ENCODE measurements at regions not wholly inside any gene's neighbourhood (a gene's known extent, or its start where the extent isn't known, plus 50 kb on each side); places are given as distances from the start of the nearest gene placed in this dataset.

DNA sequence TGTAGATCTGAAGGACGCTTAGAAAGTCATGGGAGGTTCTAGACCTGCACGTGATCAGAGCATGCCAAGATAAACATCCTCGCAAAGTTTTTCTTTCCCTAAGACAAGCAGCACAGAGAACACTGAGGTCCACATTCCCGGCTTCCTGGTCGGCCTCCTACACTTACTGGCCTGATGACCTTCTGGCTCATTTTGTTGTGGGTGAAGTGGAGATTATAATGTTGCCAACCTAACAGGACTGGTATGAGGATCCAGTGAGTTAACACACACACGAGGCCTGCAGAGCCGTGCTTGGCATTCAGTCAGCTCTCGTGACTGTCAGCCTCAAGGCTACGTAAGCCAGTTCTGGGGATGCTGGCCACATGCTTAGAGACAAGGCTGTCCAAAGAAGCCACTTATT lies 186.0 kb downstream of the TENT4A start:
- H3K23ac ChIP-seq (ENCODE audit: insufficient read length), result no peak overlapping the region
- no peak overlapping the region for H2BK12ac ChIP-seq (ENCODE audit: low read depth, low read length)
- no peak overlapping the region for H2BK5ac ChIP-seq (ENCODE audit: low read depth, low read length)
- no peak overlapping the region for H3K4me3 ChIP-seq (ENCODE audit: extremely low read depth in 1 of 4, insufficient read depth in 2 of 4, low read depth in 3 of 4, low read length in 4 of 4)
- H3K18ac ChIP-seq (ENCODE audit: extremely low read depth, low read length), result no peak overlapping the region
- H2BK20ac ChIP-seq (ENCODE audit: low read length), result no peak overlapping the region
- ChIA-PET POLR2A (ENCODE audit: partially characterized antibody) (no interaction called here), CTCF (ENCODE audit: partially characterized antibody) (interaction anchor here (1.7 kb wide), 1 partner anchor 9 kb away, joined by 3 read pairs; no protein-coding TSS in a partner anchor)
- no peak for DNase-seq (ENCODE audit: low read depth in 1 of 2, low spot score in 2 of 2)
- H2BK15ac ChIP-seq (ENCODE audit: low read length), result no peak overlapping the region
- H3K4me2 ChIP-seq (ENCODE audit: insufficient read depth in 1 of 2, low read depth in 2 of 2, low read length in 2 of 2), result no peak overlapping the region
- H4K5ac ChIP-seq (ENCODE audit: insufficient read length, low read depth, low read length), result no peak overlapping the region
- no peaks in the 10 kb centered on the region for H3K23me2 ChIP-seq (ENCODE audit: low read depth, low read length)
- WGBS, 2 experiments (ENCODE audit: extremely low coverage in 1 of 2, insufficient coverage in 1 of 2, insufficient read length in 1 of 2, insufficient replicate concordance in 2 of 2, low coverage in 1 of 2, low lambda C conversion rate in 2 of 2, missing lambda C conversion rate in 1 of 2), result 84% methylated on average over 9 of the region's 9 CpGs; no CpG with 5 or more reads in 1 of the 2 experiments
- H3K27me3 ChIP-seq (replicated peaks in 1 of 4; ENCODE audit: control insufficient read depth in 3 of 4, extremely low read depth in 1 of 4, insufficient read depth in 3 of 4, low read length in 3 of 4), result no peaks in the 10 kb centered on the region
- no peak for FAIRE-seq
- H4K91ac ChIP-seq (replicated peaks; ENCODE audit: insufficient read length, low read length), result no peak overlapping the region
- H4K20me1 ChIP-seq (replicated peaks in 1 of 2; ENCODE audit: control insufficient read depth in 1 of 2, insufficient read depth in 2 of 2, low read length in 2 of 2), result no peaks in the 10 kb centered on the region
- H3K9ac ChIP-seq (replicated peaks in 1 of 4; ENCODE audit: extremely low read depth in 1 of 4, low read depth in 3 of 4, low read length in 3 of 4), result no peak overlapping the region
- H3K4me1 ChIP-seq (replicated peaks in 1 of 4; ENCODE audit: control insufficient read depth in 3 of 4, insufficient read depth in 4 of 4, low read length in 3 of 4), result no peaks in the 10 kb centered on the region
- no peak overlapping the region for H2BK120ac ChIP-seq (replicated peaks; ENCODE audit: low read depth, low read length)
- H4K8ac ChIP-seq (ENCODE audit: extremely low read depth, insufficient read depth, low read length), result no peak overlapping the region
- H3K56ac ChIP-seq (replicated peaks; ENCODE audit: insufficient read length, low read depth, low read length), result no peak overlapping the region
- H3K14ac ChIP-seq (ENCODE audit: insufficient read length), result no peak overlapping the region
- H3K79me1 ChIP-seq (ENCODE audit: low read depth, low read length), result no peaks in the 10 kb centered on the region
- no peaks in the 10 kb centered on the region for H3K36me3 ChIP-seq (ENCODE audit: control insufficient read depth in 2 of 4, insufficient read depth in 4 of 4, low read length in 3 of 4)
- H3K27ac ChIP-seq (ENCODE audit: low read depth, low read length), result no peak overlapping the region
- H2AFZ ChIP-seq (ENCODE audit: low read length), result no peak overlapping the region
- H3K79me2 ChIP-seq (ENCODE audit: control insufficient read depth in 1 of 2, insufficient read depth in 2 of 2, low read length in 2 of 2), result no peaks in the 10 kb centered on the region
- H3K9me3 ChIP-seq (ENCODE audit: insufficient read depth in 2 of 2, low read depth in 1 of 2, low read length in 1 of 2), result no peaks in the 10 kb centered on the region
- H2AK5ac ChIP-seq (ENCODE audit: low read depth, low read length), result no peak overlapping the region
- H3K4ac ChIP-seq (replicated peaks; ENCODE audit: insufficient read length, low read depth, low read length), result no peak overlapping the region
- no peak for TF ChIP-seq EZH2 (IDR thresholded peaks at IDR 0.05; ENCODE audit: low read depth, low read length, severe bottlenecking)
- TF ChIP-seq SRF (IDR thresholded peaks at IDR 0.05; ENCODE audit: low read depth, low read length), result no peak
- TF ChIP-seq TAF1 (IDR thresholded peaks at IDR 0.05; ENCODE audit: low read depth, low read length), result no peak
- no peak for TF ChIP-seq POLR2A (IDR thresholded peaks at IDR 0.05; ENCODE audit: control extremely low read depth in 1 of 2, low read depth in 2 of 2, low read length in 2 of 2)
- TF ChIP-seq BACH1 (IDR thresholded peaks at IDR 0.05; ENCODE audit: low read length), result no peak
- TF ChIP-seq MAFK (IDR thresholded peaks at IDR 0.05; ENCODE audit: low read depth, low read length), result no peak
- no peak for TF ChIP-seq POLR2AphosphoS5 (IDR thresholded peaks at IDR 0.05; ENCODE audit: low read depth, low read length)
- TF ChIP-seq TBP (IDR thresholded peaks at IDR 0.05; ENCODE audit: low read depth, low read length), result no peak
- TF ChIP-seq BCL11A (IDR thresholded peaks at IDR 0.05; ENCODE audit: low read depth in 2 of 2, low read length in 2 of 2), result no peak
- no peak for TF ChIP-seq HDAC6 (IDR thresholded peaks at IDR 0.05; ENCODE audit: low read depth, low read length)
- TF ChIP-seq CTCF (IDR thresholded peaks at IDR 0.05; ENCODE audit: control extremely low read depth in 1 of 3, insufficient read depth in 1 of 3, low read depth in 1 of 3, low read length in 3 of 3), result no peak
- no peak for TF ChIP-seq KDM4A (IDR thresholded peaks at IDR 0.05; ENCODE audit: low read depth, low read length, severe bottlenecking)
- no peak for TF ChIP-seq RXRA (IDR thresholded peaks at IDR 0.05; ENCODE audit: insufficient read depth, low read depth, low read length)
- no peak for TF ChIP-seq NRF1 (IDR thresholded peaks at IDR 0.05; ENCODE audit: low read depth, low read length)

Measured in H1 (cell line).